Endothelial cell of umbilical vein (primary cell): ENCODE measurements at regions not wholly inside any gene's neighbourhood (a gene's known extent, or its start where the extent isn't known, plus 50 kb on each side); places are given as distances from the start of the nearest gene placed in this dataset.

Source experiments
- BruUV-seq: library from RNA; stranded (reverse); fragments of 400-500 nt; replicated peaks from 2 replicates; lab custom pipeline; 2021; lab: Mats Ljungman, UMichigan
- CTCF ChIA-PET: fragments of 300-600, 350-600 bp; sonication (Branson Sonifier 250); formaldehyde crosslinking; loops from one replicate; lab custom pipeline; 2021; ENCODE audit warnings: antibody characterized with exemption, inconsistent platforms; lab: Charles Lee
- POLR2A ChIA-PET: fragments of 300-600, 350-600 bp; sonication (Branson Sonifier 250); formaldehyde crosslinking; loops from one replicate; lab custom pipeline; 2021; ENCODE audit warnings: antibody characterized with exemption, inconsistent platforms; lab: Charles Lee
- DNase-seq: peaks from one replicate; pipeline ENCODE4 v3.0.0-alpha.2; 2011; ENCODE audit warnings: low read depth, low spot score
- FAIRE-seq: peaks from 2 replicates; lab custom pipeline; 2011; peaks lifted over from hg19 to GRCh38; lab: Jason Lieb, UNC
- H2AFZ ChIP-seq: 2 replicates; pipeline ENCODE4 v1.6.0; 2012; ENCODE audit warnings: low read depth, low read length, control low read depth, inconsistent platforms
- H3K27ac ChIP-seq: 2 replicates; pipeline ENCODE4 v1.5.1; 2011; ENCODE audit warnings: low read depth, mild to moderate bottlenecking, control low read depth, low read length, moderate library complexity; ENCODE audit not compliant: insufficient read depth
- H3K27me3 ChIP-seq, 2 experiments: 2 replicates each; pipeline versions ENCODE4 v1.6.0 to v1.6.1; 2011; ENCODE audit warnings: low read length in 2 of 2, mixed read lengths in 1 of 2; ENCODE audit not compliant: control insufficient read depth in 2 of 2, insufficient read depth in 2 of 2
- H3K36me3 ChIP-seq, 2 experiments: 2 replicates in 1 of 2; 3 replicates in 1 of 2; pipeline ENCODE4 v1.5.1; 2011; ENCODE audit warnings: low read length in 2 of 2, mild to moderate bottlenecking in 1 of 2, moderate library complexity in 1 of 2; ENCODE audit not compliant: control insufficient read depth in 2 of 2, insufficient read depth in 2 of 2; ENCODE audit errors: extremely low read depth in 1 of 2
- H3K4me1 ChIP-seq: 3 replicates; pipeline ENCODE4 v1.5.1; 2011; ENCODE audit warnings: mild to moderate bottlenecking, low read length; ENCODE audit not compliant: control insufficient read depth, insufficient read depth; ENCODE audit errors: extremely low read depth
- H3K4me2 ChIP-seq: 2 replicates; pipeline ENCODE4 v1.6.1; 2011; ENCODE audit warnings: low read length, control low read depth, mixed read lengths; ENCODE audit not compliant: insufficient read depth
- H3K4me3 ChIP-seq, 3 experiments: fragments of 200-600 bp in 1 of 3; sonication (generic), shearing (Covaris generic) in 1 of 3; replicated peaks in 1 of 3; 2 replicates each; pipeline ENCODE4 v1.5.1; 2011 to 2016; ENCODE audit warnings: control low read depth in 3 of 3, low read length in 3 of 3, mild to moderate bottlenecking in 2 of 3, inconsistent platforms in 1 of 3, low read depth in 1 of 3, moderate library complexity in 1 of 3; ENCODE audit not compliant: insufficient read depth in 1 of 3
- H3K79me2 ChIP-seq: 2 replicates; pipeline ENCODE4 v1.6.0; 2012; ENCODE audit warnings: low read length, inconsistent platforms; ENCODE audit not compliant: control insufficient read depth, insufficient read depth
- H3K9ac ChIP-seq: replicated peaks from 2 replicates; pipeline ENCODE3; 2011; ENCODE audit warnings: low read length, control low read depth; ENCODE audit not compliant: insufficient read depth; ENCODE audit errors: extremely low read depth
- H3K9me1 ChIP-seq: replicated peaks from 3 replicates; pipeline ENCODE4 v1.6.0; 2011; ENCODE audit warnings: mild to moderate bottlenecking, low read length; ENCODE audit not compliant: control insufficient read depth, insufficient read depth; ENCODE audit errors: extremely low read depth
- H3K9me3 ChIP-seq: replicated peaks from 2 replicates; pipeline ENCODE4 v1.5.1; 2012; ENCODE audit warnings: low read length, inconsistent platforms; ENCODE audit not compliant: control insufficient read depth, insufficient read depth
- H4K20me1 ChIP-seq: replicated peaks from 2 replicates; pipeline ENCODE3; 2011; ENCODE audit warnings: mild to moderate bottlenecking, low read length; ENCODE audit not compliant: control insufficient read depth, insufficient read depth; ENCODE audit errors: extremely low read depth
- EZH2 ChIP-seq: IDR thresholded peaks from 2 replicates; pipeline ENCODE4 v1.6.1; 2012; ENCODE audit warnings: borderline replicate concordance, low read depth, mild to moderate bottlenecking, moderate library complexity, low read length, inconsistent platforms; ENCODE audit not compliant: severe bottlenecking
- FOS ChIP-seq: IDR thresholded peaks from 2 replicates; pipeline ENCODE4 v1.6.1; 2011; ENCODE audit warnings: mild to moderate bottlenecking, low read length, moderate library complexity, borderline replicate concordance; ENCODE audit not compliant: insufficient read depth
- GATA2 ChIP-seq: IDR thresholded peaks from 2 replicates; pipeline ENCODE4 v1.7.0; 2011; ENCODE audit warnings: low read depth, mild to moderate bottlenecking, moderate library complexity, mixed read lengths, low read length; ENCODE audit not compliant: insufficient read length, insufficient read depth
- JUN ChIP-seq: IDR thresholded peaks from 2 replicates; pipeline ENCODE4 v1.6.1; 2011; ENCODE audit warnings: borderline replicate concordance, low read depth; ENCODE audit not compliant: insufficient read length, insufficient read depth
- MYC ChIP-seq: IDR thresholded peaks from one replicate; pipeline ENCODE4 v1.6.1; 2011; ENCODE audit warnings: mild to moderate bottlenecking, low read depth, low read length
- POLR2A ChIP-seq: IDR thresholded peaks from 2 replicates; pipeline ENCODE4 v1.6.1; 2012; ENCODE audit warnings: low read depth, mild to moderate bottlenecking, control low read depth, low read length
- POLR2AphosphoS5 ChIP-seq: IDR thresholded peaks from 2 replicates; pipeline ENCODE4 v1.6.1; 2012; ENCODE audit warnings: low read depth, mild to moderate bottlenecking, control low read depth, low read length, moderate library complexity; ENCODE audit not compliant: insufficient read depth
- dilution Hi-C: fragments of 300-500 bp; cut with MboI; formaldehyde crosslinking; loops from one replicate; pipeline ENCODE4 v1.15.0; 2019; ENCODE audit warnings: low sequenced_read_pairs; ENCODE audit not compliant: extremely low pct_ligation_motif_present
- intact Hi-C: fragments of 100-400 bp; cut with micrococcal nuclease; formaldehyde crosslinking; loops from one replicate; pipeline ENCODE4 v1.10.0; 2022
- TF ChIP-seq, protein P1 (sequence below): IDR thresholded peaks from 2 replicates; pipeline ENCODE4 v1.6.1; 2011; ENCODE audit not compliant: insufficient read depth, insufficient read length
- TF ChIP-seq, protein P2 (sequence below), 2 donors: IDR thresholded peaks; 1 replicate in 1 of 2; 2 replicates in 1 of 2; pipeline ENCODE4 v1.5.1; 2011; ENCODE audit warnings: low read length in 2 of 2, mild to moderate bottlenecking in 2 of 2, moderate library complexity in 2 of 2, control low read depth in 1 of 2, inconsistent platforms in 1 of 2, low read depth in 1 of 2; ENCODE audit not compliant: insufficient read depth in 1 of 2; ENCODE audit errors: extremely low read depth in 1 of 2

DNA sequence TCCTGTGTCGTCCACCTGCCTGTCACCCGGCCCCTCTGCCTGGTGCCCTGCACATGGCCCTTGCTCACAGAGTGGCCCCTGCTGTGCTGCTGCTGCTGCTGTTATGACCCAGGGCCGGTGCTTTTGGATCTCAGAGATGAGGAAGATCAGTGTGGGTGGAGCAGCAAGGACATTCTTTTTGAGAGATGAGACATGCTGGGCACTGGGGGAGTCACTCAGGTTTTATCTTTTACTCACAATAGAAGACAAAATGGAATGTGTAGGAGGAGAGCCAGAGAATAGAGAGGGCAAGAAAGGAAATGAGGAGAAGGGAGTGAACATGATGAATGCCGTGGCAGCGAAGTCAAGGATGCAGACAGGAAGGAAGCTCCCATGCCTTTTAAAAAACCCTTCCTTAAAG, 611.5 kb upstream of the DPP6 start:
- no peaks in the 10 kb centered on the region for H3K4me1 ChIP-seq
- no peaks in the 10 kb centered on the region for H3K36me3 ChIP-seq
- DNase-seq (no peak), FAIRE-seq (no peak)
- no peaks in the 10 kb centered on the region for H3K9me1 ChIP-seq
- no peak overlapping the region for H3K4me3 ChIP-seq
- no peak overlapping the region for H3K4me2 ChIP-seq
- H3K27me3 ChIP-seq = no peaks in the 10 kb centered on the region
- H3K27ac ChIP-seq = no peak overlapping the region
- BruUV-seq = no TSS peak
- no peaks in the 10 kb centered on the region for H3K79me2 ChIP-seq
- no peak overlapping the region for H3K9ac ChIP-seq
- H4K20me1 ChIP-seq = no peaks in the 10 kb centered on the region
- dilution Hi-C loops = no loop called here
- POLR2A ChIA-PET = no interaction called here
- no peak overlapping the region for H2AFZ ChIP-seq
- intact Hi-C loops = no loop called here
- CTCF ChIA-PET = no interaction called here
- TF ChIP-seq MYC = no peak
- no peak for TF ChIP-seq POLR2A
- no peak for TF ChIP-seq GATA2
- no peak for TF ChIP-seq POLR2AphosphoS5
- no peak for TF ChIP-seq EZH2
- TF ChIP-seq, protein P1, sequence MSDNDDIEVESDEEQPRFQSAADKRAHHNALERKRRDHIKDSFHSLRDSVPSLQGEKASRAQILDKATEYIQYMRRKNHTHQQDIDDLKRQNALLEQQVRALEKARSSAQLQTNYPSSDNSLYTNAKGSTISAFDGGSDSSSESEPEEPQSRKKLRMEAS = no peak
- TF ChIP-seq JUN = no peak
- TF ChIP-seq, protein P2, sequence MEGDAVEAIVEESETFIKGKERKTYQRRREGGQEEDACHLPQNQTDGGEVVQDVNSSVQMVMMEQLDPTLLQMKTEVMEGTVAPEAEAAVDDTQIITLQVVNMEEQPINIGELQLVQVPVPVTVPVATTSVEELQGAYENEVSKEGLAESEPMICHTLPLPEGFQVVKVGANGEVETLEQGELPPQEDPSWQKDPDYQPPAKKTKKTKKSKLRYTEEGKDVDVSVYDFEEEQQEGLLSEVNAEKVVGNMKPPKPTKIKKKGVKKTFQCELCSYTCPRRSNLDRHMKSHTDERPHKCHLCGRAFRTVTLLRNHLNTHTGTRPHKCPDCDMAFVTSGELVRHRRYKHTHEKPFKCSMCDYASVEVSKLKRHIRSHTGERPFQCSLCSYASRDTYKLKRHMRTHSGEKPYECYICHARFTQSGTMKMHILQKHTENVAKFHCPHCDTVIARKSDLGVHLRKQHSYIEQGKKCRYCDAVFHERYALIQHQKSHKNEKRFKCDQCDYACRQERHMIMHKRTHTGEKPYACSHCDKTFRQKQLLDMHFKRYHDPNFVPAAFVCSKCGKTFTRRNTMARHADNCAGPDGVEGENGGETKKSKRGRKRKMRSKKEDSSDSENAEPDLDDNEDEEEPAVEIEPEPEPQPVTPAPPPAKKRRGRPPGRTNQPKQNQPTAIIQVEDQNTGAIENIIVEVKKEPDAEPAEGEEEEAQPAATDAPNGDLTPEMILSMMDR (IDR thresholded peaks at IDR 0.05; ENCODE audit: extremely low read depth in 1 of 2, insufficient read depth in 1 of 2, low read depth in 1 of 2, low read length in 2 of 2) = no peak
- TF ChIP-seq FOS = no peak
- peaks cover 13% of the 10 kb centered on the region for H3K9me3 ChIP-seq
